SK-N-SH treated with all-trans-retinoic acid at 6 μM for 48 hours (cell line): ENCODE measurements at regions not wholly inside any gene's neighbourhood (a gene's known extent, or its start where the extent isn't known, plus 50 kb on each side); places are given as distances from the start of the nearest gene placed in this dataset.

Source experiments
- ARNTL ChIP-seq: fragments of 450-650 bp; formaldehyde crosslinking; IDR thresholded peaks from 2 replicates; pipeline ENCODE4 v1.5.0; 2020; ENCODE audit warnings: low read depth, mild to moderate bottlenecking, moderate library complexity, borderline replicate concordance
- CREB5 ChIP-seq: fragments of 250-450 bp; sonication (Bioruptor Pico); IDR thresholded peaks from 2 replicates; pipeline ENCODE4 v1.5.1; 2020; ENCODE audit warnings: low read depth, mild to moderate bottlenecking, moderate library complexity
- OSR1 ChIP-seq: fragments of 250-450 bp; sonication (Bioruptor Pico); IDR thresholded peaks from 2 replicates; pipeline ENCODE4 v1.8.0; 2022; ENCODE audit warnings: moderate library complexity, mild to moderate bottlenecking, inconsistent platforms
- TCF4 ChIP-seq: fragments of 250-450 bp; sonication (Bioruptor Pico); IDR thresholded peaks from 2 replicates; pipeline ENCODE4 v1.8.0; 2021; ENCODE audit warnings: mild to moderate bottlenecking, moderate library complexity, borderline replicate concordance
- TSHZ2 ChIP-seq: fragments of 250-450 bp; sonication (Bioruptor Pico); IDR thresholded peaks from 2 replicates; pipeline ENCODE4 v1.5.0; 2020; ENCODE audit warnings: mild to moderate bottlenecking, moderate library complexity
- TF ChIP-seq, protein P1 (sequence below): fragments of 250-450 bp; sonication (Bioruptor Pico); IDR thresholded peaks from 2 replicates; pipeline ENCODE4 v1.8.0; 2020; ENCODE audit warnings: mild to moderate bottlenecking, moderate library complexity, borderline replicate concordance

DNA sequence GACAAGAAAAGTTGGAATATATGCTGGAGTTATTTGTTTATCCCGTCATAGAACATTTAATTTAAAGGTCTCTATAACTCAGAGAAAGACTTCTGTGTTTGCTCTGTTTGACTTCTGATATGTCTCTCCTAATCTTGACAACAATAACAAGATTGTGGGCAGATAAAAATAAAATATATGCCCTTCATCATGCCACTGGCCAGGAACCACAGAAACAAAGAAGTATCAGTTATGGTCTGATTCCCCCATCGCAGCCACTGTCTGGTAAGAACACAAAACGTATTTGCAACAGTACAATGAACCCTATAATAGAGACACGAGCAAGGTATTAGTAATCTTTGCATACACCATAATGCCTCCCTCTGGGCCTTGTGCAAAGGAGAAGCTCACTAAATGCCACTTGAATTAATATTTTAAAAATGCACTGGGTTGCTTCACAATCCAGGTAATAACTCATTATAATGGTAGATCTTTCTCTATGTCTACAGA lies 1498.3 kb downstream of the CDH11 start:
- no peak for TF ChIP-seq TSHZ2 (CRISPR knock-in tag)
- TF ChIP-seq, protein P1, sequence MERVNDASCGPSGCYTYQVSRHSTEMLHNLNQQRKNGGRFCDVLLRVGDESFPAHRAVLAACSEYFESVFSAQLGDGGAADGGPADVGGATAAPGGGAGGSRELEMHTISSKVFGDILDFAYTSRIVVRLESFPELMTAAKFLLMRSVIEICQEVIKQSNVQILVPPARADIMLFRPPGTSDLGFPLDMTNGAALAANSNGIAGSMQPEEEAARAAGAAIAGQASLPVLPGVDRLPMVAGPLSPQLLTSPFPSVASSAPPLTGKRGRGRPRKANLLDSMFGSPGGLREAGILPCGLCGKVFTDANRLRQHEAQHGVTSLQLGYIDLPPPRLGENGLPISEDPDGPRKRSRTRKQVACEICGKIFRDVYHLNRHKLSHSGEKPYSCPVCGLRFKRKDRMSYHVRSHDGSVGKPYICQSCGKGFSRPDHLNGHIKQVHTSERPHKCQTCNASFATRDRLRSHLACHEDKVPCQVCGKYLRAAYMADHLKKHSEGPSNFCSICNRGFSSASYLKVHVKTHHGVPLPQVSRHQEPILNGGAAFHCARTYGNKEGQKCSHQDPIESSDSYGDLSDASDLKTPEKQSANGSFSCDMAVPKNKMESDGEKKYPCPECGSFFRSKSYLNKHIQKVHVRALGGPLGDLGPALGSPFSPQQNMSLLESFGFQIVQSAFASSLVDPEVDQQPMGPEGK (CRISPR knock-in tag) = no peak
- no peak for TF ChIP-seq OSR1
- TF ChIP-seq TCF4 (CRISPR knock-in tag) = no peak
- no peak for TF ChIP-seq ARNTL
- no peak for TF ChIP-seq CREB5 (CRISPR knock-in tag)
